Hepatocyte (in vitro differentiated cells): ENCODE measurements at regions not wholly inside any gene's neighbourhood (a gene's known extent, or its start where the extent isn't known, plus 50 kb on each side); places are given as distances from the start of the nearest gene placed in this dataset.

Source experiments
- EZH2 ChIP-seq: fragments of 200-600 bp; sonication (generic); IDR thresholded peaks from 2 replicates; pipeline ENCODE4 v1.6.1; 2016; ENCODE audit warnings: antibody characterized with exemption, mild to moderate bottlenecking, borderline replicate concordance
- TF ChIP-seq, protein P1 (sequence below): fragments of 200-600 bp; sonication (generic); IDR thresholded peaks from 2 replicates; pipeline ENCODE4 v1.5.1; 2016; ENCODE audit warnings: antibody characterized with exemption, mild to moderate bottlenecking; ENCODE audit not compliant: poor library complexity

DNA sequence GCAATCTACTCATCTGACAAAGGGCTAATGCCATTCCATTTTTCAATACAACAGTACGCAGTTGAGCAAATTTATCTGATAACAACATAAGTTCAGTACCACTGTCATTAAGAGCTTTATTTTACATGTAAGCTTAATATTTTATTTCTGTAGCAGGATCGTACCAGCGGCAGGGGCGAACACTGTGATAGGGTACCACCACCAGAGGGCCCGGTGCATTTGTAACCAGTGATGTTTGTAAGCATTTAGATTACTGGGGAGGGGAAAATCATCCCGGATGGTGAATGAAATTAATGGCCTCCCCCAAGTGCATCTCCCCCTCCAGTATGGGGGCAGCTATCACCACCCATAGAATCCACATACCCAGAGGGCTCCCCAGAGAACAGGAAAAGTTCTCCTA is 179.0 kb downstream of the ADGRA3 start:
- TF ChIP-seq, protein P1, sequence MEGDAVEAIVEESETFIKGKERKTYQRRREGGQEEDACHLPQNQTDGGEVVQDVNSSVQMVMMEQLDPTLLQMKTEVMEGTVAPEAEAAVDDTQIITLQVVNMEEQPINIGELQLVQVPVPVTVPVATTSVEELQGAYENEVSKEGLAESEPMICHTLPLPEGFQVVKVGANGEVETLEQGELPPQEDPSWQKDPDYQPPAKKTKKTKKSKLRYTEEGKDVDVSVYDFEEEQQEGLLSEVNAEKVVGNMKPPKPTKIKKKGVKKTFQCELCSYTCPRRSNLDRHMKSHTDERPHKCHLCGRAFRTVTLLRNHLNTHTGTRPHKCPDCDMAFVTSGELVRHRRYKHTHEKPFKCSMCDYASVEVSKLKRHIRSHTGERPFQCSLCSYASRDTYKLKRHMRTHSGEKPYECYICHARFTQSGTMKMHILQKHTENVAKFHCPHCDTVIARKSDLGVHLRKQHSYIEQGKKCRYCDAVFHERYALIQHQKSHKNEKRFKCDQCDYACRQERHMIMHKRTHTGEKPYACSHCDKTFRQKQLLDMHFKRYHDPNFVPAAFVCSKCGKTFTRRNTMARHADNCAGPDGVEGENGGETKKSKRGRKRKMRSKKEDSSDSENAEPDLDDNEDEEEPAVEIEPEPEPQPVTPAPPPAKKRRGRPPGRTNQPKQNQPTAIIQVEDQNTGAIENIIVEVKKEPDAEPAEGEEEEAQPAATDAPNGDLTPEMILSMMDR = no peak
- TF ChIP-seq EZH2 = no peak
